Common myeloid progenitor, CD34-positive (primary cell): ENCODE measurements at regions not wholly inside any gene's neighbourhood (a gene's known extent, or its start where the extent isn't known, plus 50 kb on each side); places are given as distances from the start of the nearest gene placed in this dataset.

Source experiments
- CTCF ChIA-PET: fragments of 350-600 bp; sonication (Branson Sonifier 250); formaldehyde crosslinking; loops from one replicate; lab custom pipeline; 2021; ENCODE audit warnings: antibody characterized with exemption; lab: Charles Lee
- POLR2A ChIA-PET: fragments of 350-600 bp; sonication (Branson Sonifier 250); formaldehyde crosslinking; loops from one replicate; lab custom pipeline; 2021; ENCODE audit warnings: antibody characterized with exemption; lab: Charles Lee
- DNase-seq, 3 donors: peaks; one replicate each; pipeline versions ENCODE4 v3.0.0 to v3.0.0-alpha.2; 2013
- H3K27ac ChIP-seq, 2 experiments: 1 replicate in 1 of 2; 2 replicates in 1 of 2; pipeline ENCODE4 v1.7.0; 2013; ENCODE audit warnings: inconsistent platforms in 2 of 2, low read length in 2 of 2, mild to moderate bottlenecking in 2 of 2, low read depth in 1 of 2, moderate library complexity in 1 of 2; ENCODE audit not compliant: severe bottlenecking in 2 of 2, insufficient read depth in 1 of 2, poor library complexity in 1 of 2
- H3K27me3 ChIP-seq, 5 experiments: replicated peaks in 2 of 5; 1 replicate in 3 of 5; 2 replicates in 2 of 5; pipeline versions ENCODE4 v1.6.1 to v1.7.0; 2013; ENCODE audit warnings: low read length in 4 of 5, mild to moderate bottlenecking in 2 of 5, moderate library complexity in 2 of 5, inconsistent platforms in 1 of 5; ENCODE audit not compliant: insufficient read depth in 5 of 5, control insufficient read depth in 4 of 5
- H3K36me3 ChIP-seq, 4 experiments: 1 replicate in 2 of 4; 2 replicates in 2 of 4; pipeline versions ENCODE4 v1.6.1 to v1.7.0; 2013; ENCODE audit warnings: low read length in 3 of 4, control low read depth in 1 of 4, mild to moderate bottlenecking in 1 of 4; ENCODE audit not compliant: control insufficient read depth in 4 of 4, insufficient read depth in 4 of 4
- H3K4me1 ChIP-seq, 4 experiments: 1 replicate in 3 of 4; 2 replicates in 1 of 4; pipeline versions ENCODE4 v1.6.1 to v1.7.1; 2013; ENCODE audit warnings: low read length in 3 of 4, mild to moderate bottlenecking in 3 of 4, control low read depth in 1 of 4, inconsistent platforms in 1 of 4, moderate library complexity in 1 of 4; ENCODE audit not compliant: control insufficient read depth in 4 of 4, insufficient read depth in 4 of 4; ENCODE audit errors: control extremely low read depth in 1 of 4
- H3K4me3 ChIP-seq, 7 experiments: 1 replicate in 4 of 7; 2 replicates in 3 of 7; pipeline versions ENCODE4 v1.5.1 to v1.7.0; 2013; ENCODE audit warnings: mild to moderate bottlenecking in 7 of 7, low read length in 6 of 7, moderate library complexity in 6 of 7, inconsistent platforms in 2 of 7, low read depth in 2 of 7, control low read depth in 1 of 7; ENCODE audit not compliant: insufficient read depth in 4 of 7, control insufficient read depth in 1 of 7; ENCODE audit errors: extremely low read depth in 1 of 7
- H3K9me3 ChIP-seq, 5 experiments: 1 replicate in 4 of 5; 2 replicates in 1 of 5; pipeline versions ENCODE4 v1.6.1 to v1.7.1; 2013; ENCODE audit warnings: low read length in 4 of 5, mild to moderate bottlenecking in 2 of 5, inconsistent platforms in 1 of 5, low read depth in 1 of 5, moderate library complexity in 1 of 5; ENCODE audit not compliant: control insufficient read depth in 4 of 5, insufficient read depth in 2 of 5; ENCODE audit errors: control extremely low read depth in 1 of 5
- WGBS: methylation state at CpG from one replicate; pipeline ENCODE4 v1.1.5; 2013; ENCODE audit not compliant: insufficient coverage; 5-methylcytosine and 5-hydroxymethylcytosine counted together

GRCh38 chr5:33305572-33305971, 135.2 kb upstream of the TARS1 start:
- Histone ChIP-seq H3K27me3 (no peaks in the 10 kb centered on the region), H3K27ac (no peak overlapping the region), H3K9me3 (no peaks in the 10 kb centered on the region), H3K4me1 (peaks cover 0 to 10% (median 6%) of the 10 kb centered on the region in 4 experiments), H3K36me3 (no peaks in the 10 kb centered on the region), H3K4me3 (no peak overlapping the region)
- no peak for DNase-seq
- 94% methylated on average over 3 of the region's 3 CpGs for WGBS
- CTCF ChIA-PET: no interaction called here
- POLR2A ChIA-PET: no interaction called here

- Histone ChIP-seq H3K4me3 (no peak overlapping the region), H3K36me3 (no peaks in the 10 kb centered on the region), H3K27me3 (no peaks in the 10 kb centered on the region), H3K27ac (no peak overlapping the region), H3K9me3 (no peaks in the 10 kb centered on the region), H3K4me1 (peaks cover 0 to 8% (median 5%) of the 10 kb centered on the region in 4 experiments)
- DNase-seq: no peak
- POLR2A ChIA-PET: no interaction called here
- CTCF ChIA-PET: interaction anchor here (1.3 kb wide), 1 partner anchor 13 kb away, joined by 3 read pairs; no protein-coding TSS in a partner anchor
Measured at GRCh38 chr5:33306758-33307157, 134.0 kb upstream of the TARS1 start.

- no peaks in the 10 kb centered on the region for H3K27me3 ChIP-seq
- ChIA-PET CTCF (interaction anchor here (1.5 kb wide), 1 partner anchor 8 kb away, joined by 5 read pairs; no protein-coding TSS in a partner anchor), POLR2A (no interaction called here)
- H3K4me1 ChIP-seq: peaks cover 0 to 8% (median 5%) of the 10 kb centered on the region in 4 experiments
- no CpG with 5 or more reads among the region's 1 CpG for WGBS
- no peak overlapping the region for H3K27ac ChIP-seq
- peaks cover 0 to 2% (median 0%) of the 10 kb centered on the region in 4 experiments for H3K36me3 ChIP-seq
- H3K4me3 ChIP-seq: no peak overlapping the region
- no peak for DNase-seq
- H3K9me3 ChIP-seq: peaks cover 0 to 3% (median 0%) of the 10 kb centered on the region in 5 experiments
Measured at GRCh38 chr5:33308586-33308985, 132.2 kb upstream of the TARS1 start.

GRCh38 chr5:33309068-33309467, 131.7 kb upstream of the TARS1 start:
- no peak overlapping the region for H3K27ac ChIP-seq
- peaks cover 0 to 8% (median 5%) of the 10 kb centered on the region in 4 experiments for H3K4me1 ChIP-seq
- POLR2A ChIA-PET: no interaction called here
- no peak for DNase-seq
- H3K4me3 ChIP-seq: no peak overlapping the region
- no peaks in the 10 kb centered on the region for H3K27me3 ChIP-seq
- 100% methylated on average over 1 of the region's 2 CpGs for WGBS
- peaks cover 0 to 2% (median 0%) of the 10 kb centered on the region in 4 experiments for H3K36me3 ChIP-seq
- H3K9me3 ChIP-seq: peaks cover 0 to 3% (median 0%) of the 10 kb centered on the region in 5 experiments
- CTCF ChIA-PET: interaction anchor here (1.5 to 1.8 kb wide), 2 partner anchors 9 to 14 kb away, joined by 3 to 5 read pairs; no protein-coding TSS in a partner anchor

- Histone ChIP-seq H3K4me1 (peaks cover 0 to 8% (median 5%) of the 10 kb centered on the region in 4 experiments), H3K4me3 (no peak overlapping the region), H3K27me3 (no peaks in the 10 kb centered on the region), H3K36me3 (peaks cover 0 to 2% (median 0%) of the 10 kb centered on the region in 4 experiments), H3K9me3 (peaks cover 0 to 3% (median 0%) of the 10 kb centered on the region in 5 experiments), H3K27ac (no peak overlapping the region)
- ChIA-PET POLR2A (interaction anchor here (0.5 kb wide), 1 partner anchor 12 kb away, joined by 3 read pairs; no protein-coding TSS in a partner anchor), CTCF (interaction anchor here (1.4 to 1.8 kb wide), 3 partner anchors 10 to 69 kb away, joined by 3 to 5 read pairs (median 3); no protein-coding TSS in a partner anchor)
- no CpG with 5 or more reads among the region's 3 CpGs for WGBS
- no peak for DNase-seq
Measured at GRCh38 chr5:33309536-33310345, 131.0 kb upstream of the TARS1 start.

- no peak overlapping the region for H3K4me3 ChIP-seq
- peaks cover 0 to 8% (median 5%) of the 10 kb centered on the region in 4 experiments for H3K4me1 ChIP-seq
- peaks cover 0 to 2% (median 0%) of the 10 kb centered on the region in 4 experiments for H3K36me3 ChIP-seq
- WGBS: no CpG with 5 or more reads among the region's 2 CpGs
- DNase-seq: no peak
- peaks cover 0 to 3% (median 0%) of the 10 kb centered on the region in 5 experiments for H3K9me3 ChIP-seq
- ChIA-PET CTCF (interaction anchor here (1.4 to 1.8 kb wide), 2 partner anchors 13 to 68 kb away, joined by 3 read pairs; no protein-coding TSS in a partner anchor), POLR2A (no interaction called here)
- H3K27me3 ChIP-seq: no peaks in the 10 kb centered on the region
- no peak overlapping the region for H3K27ac ChIP-seq
Measured at GRCh38 chr5:33310451-33310850, 130.3 kb upstream of the TARS1 start.

GRCh38 chr5:33311893-33312292, 128.9 kb upstream of the TARS1 start:
- DNase-seq: no peak
- Histone ChIP-seq H3K27ac (no peak overlapping the region), H3K27me3 (no peaks in the 10 kb centered on the region), H3K36me3 (peaks cover 0 to 2% (median 0%) of the 10 kb centered on the region in 4 experiments), H3K9me3 (peaks cover 0 to 3% (median 0%) of the 10 kb centered on the region in 5 experiments), H3K4me1 (peaks cover 0 to 3% (median under 1%) of the 10 kb centered on the region in 4 experiments), H3K4me3 (no peak overlapping the region)
- ChIA-PET POLR2A (no interaction called here), CTCF (interaction anchor here (1.6 kb wide), 1 partner anchor 12 kb away, joined by 4 read pairs; no protein-coding TSS in a partner anchor)
